ENCODE measurements at regions not wholly inside any gene's neighbourhood (a gene's known extent, or its start where the extent isn't known, plus 50 kb on each side); places are given as distances from the start of the nearest gene placed in this dataset.

- no peak overlapping the region for H2AFZ ChIP-seq (ENCODE audit: low read length)
- no peak overlapping the region for H3K27ac ChIP-seq (ENCODE audit: low read depth, low read length, poor library complexity, severe bottlenecking)
- TF ChIP-seq CTCF (conservative IDR thresholded peaks at IDR 0.05; ENCODE audit: low read length) (no peak), EZH2phosphoT487 (IDR thresholded peaks at IDR 0.05; ENCODE audit: borderline replicate concordance, low read depth, low read length) (no peak)
- no peak overlapping the region for H3K4me2 ChIP-seq (ENCODE audit: low read length)
- no peaks in the 10 kb centered on the region for H3K4me1 ChIP-seq (ENCODE audit: insufficient read depth, low read length, poor library complexity, severe bottlenecking)
- no peaks in the 10 kb centered on the region for H3K9me3 ChIP-seq (ENCODE audit: low read length)
- no TSS peak for BruUV-seq (replicated peaks)
- H3K36me3 ChIP-seq (ENCODE audit: insufficient read depth, low read length), result no peaks in the 10 kb centered on the region
- CTCF ChIA-PET (ENCODE audit: unreplicated experiment), result no interaction called here
- no peak overlapping the region for H3K4me3 ChIP-seq (ENCODE audit: low read depth, low read length, poor library complexity, severe bottlenecking)
- no peaks in the 10 kb centered on the region for H3K79me2 ChIP-seq (ENCODE audit: insufficient read depth, low read depth, low read length)
- no peaks in the 10 kb centered on the region for H4K20me1 ChIP-seq (ENCODE audit: insufficient read depth, low read length)
- DNase-seq (ENCODE audit: low spot score), result no peak
- POLR2A ChIA-PET, result no interaction called here
- intact Hi-C loops (cut with micrococcal nuclease; ENCODE audit: unreplicated experiment), result no loop called here
- H3K9me2 ChIP-seq (ENCODE audit: insufficient read depth, low read length), result no peaks in the 10 kb centered on the region
Observed at GRCh38 chr10:106078895-106079576, 1085.5 kb downstream of the SORCS1 start.

GRCh38 chr10:106076496-106076895 lies 1088.0 kb downstream of the SORCS1 start:
- Histone ChIP-seq H3K79me2 (ENCODE audit: insufficient read depth, low read depth, low read length) (no peaks in the 10 kb centered on the region), H3K36me3 (ENCODE audit: insufficient read depth, low read length) (no peaks in the 10 kb centered on the region), H3K27ac (ENCODE audit: low read depth, low read length, poor library complexity, severe bottlenecking) (no peak overlapping the region), H3K4me1 (ENCODE audit: insufficient read depth, low read length, poor library complexity, severe bottlenecking) (no peaks in the 10 kb centered on the region), H4K20me1 (ENCODE audit: insufficient read depth, low read length) (no peaks in the 10 kb centered on the region), H3K9me3 (ENCODE audit: low read length) (no peaks in the 10 kb centered on the region), H3K4me3 (ENCODE audit: low read depth, low read length, poor library complexity, severe bottlenecking) (no peak overlapping the region), H3K4me2 (ENCODE audit: low read length) (no peak overlapping the region), H3K9me2 (ENCODE audit: insufficient read depth, low read length) (no peaks in the 10 kb centered on the region), H2AFZ (ENCODE audit: low read length) (no peak overlapping the region)
- TF ChIP-seq CTCF (conservative IDR thresholded peaks at IDR 0.05; ENCODE audit: low read length) (no peak), EZH2phosphoT487 (IDR thresholded peaks at IDR 0.05; ENCODE audit: borderline replicate concordance, low read depth, low read length) (no peak)
- POLR2A ChIA-PET, result no interaction called here
- intact Hi-C loops (cut with micrococcal nuclease; ENCODE audit: unreplicated experiment), result no loop called here
- no peak for DNase-seq (ENCODE audit: low spot score)
- CTCF ChIA-PET (ENCODE audit: unreplicated experiment), result no interaction called here
- no TSS peak for BruUV-seq (replicated peaks)

- H3K4me1 ChIP-seq (ENCODE audit: insufficient read depth, low read length, poor library complexity, severe bottlenecking), result no peaks in the 10 kb centered on the region
- TF ChIP-seq CTCF (conservative IDR thresholded peaks at IDR 0.05; ENCODE audit: low read length) (no peak), EZH2phosphoT487 (IDR thresholded peaks at IDR 0.05; ENCODE audit: borderline replicate concordance, low read depth, low read length) (no peak)
- H3K9me2 ChIP-seq (ENCODE audit: insufficient read depth, low read length), result no peaks in the 10 kb centered on the region
- intact Hi-C loops (cut with micrococcal nuclease; ENCODE audit: unreplicated experiment), result no loop called here
- H2AFZ ChIP-seq (ENCODE audit: low read length), result no peak overlapping the region
- H3K79me2 ChIP-seq (ENCODE audit: insufficient read depth, low read depth, low read length), result no peaks in the 10 kb centered on the region
- H3K27ac ChIP-seq (ENCODE audit: low read depth, low read length, poor library complexity, severe bottlenecking), result no peak overlapping the region
- ChIA-PET CTCF (ENCODE audit: unreplicated experiment) (no interaction called here), POLR2A (no interaction called here)
- H3K9me3 ChIP-seq (ENCODE audit: low read length), result no peaks in the 10 kb centered on the region
- no peak for DNase-seq (ENCODE audit: low spot score)
- no TSS peak for BruUV-seq (replicated peaks)
- H4K20me1 ChIP-seq (ENCODE audit: insufficient read depth, low read length), result no peaks in the 10 kb centered on the region
- no peaks in the 10 kb centered on the region for H3K36me3 ChIP-seq (ENCODE audit: insufficient read depth, low read length)
- no peak overlapping the region for H3K4me2 ChIP-seq (ENCODE audit: low read length)
- H3K4me3 ChIP-seq (ENCODE audit: low read depth, low read length, poor library complexity, severe bottlenecking), result no peak overlapping the region
Observed at GRCh38 chr10:106053061-106053460, 1111.4 kb downstream of the SORCS1 start.
